OCI-LY1 (cell line): ENCODE measurements at regions not wholly inside any gene's neighbourhood (a gene's known extent, or its start where the extent isn't known, plus 50 kb on each side); places are given as distances from the start of the nearest gene placed in this dataset.

Experiments
- H2AFZ ChIP-seq: fragments of 200-600 bp; sonication (generic), shearing (Covaris generic); 2 replicates; pipeline ENCODE4 v1.6.0; 2014; ENCODE audit warnings: antibody characterized with exemption, mild to moderate bottlenecking, low read length
- H3F3A ChIP-seq: fragments of 200-600 bp; sonication (generic), shearing (Covaris generic); 2 replicates; pipeline ENCODE4 v1.6.0; 2014; ENCODE audit warnings: mild to moderate bottlenecking, antibody characterized with exemption, low read length, moderate library complexity; ENCODE audit not compliant: insufficient read depth
- H3K27ac ChIP-seq: fragments of 200-600 bp; sonication (generic); 2 replicates; pipeline ENCODE4 v1.5.1; 2014; ENCODE audit warnings: low read length, mixed run types, mild to moderate bottlenecking, low read depth; ENCODE audit not compliant: poor library complexity, severe bottlenecking
- H3K27me3 ChIP-seq: fragments of 200-600 bp; sonication (generic); 2 replicates; pipeline ENCODE4 v1.6.0; 2014; ENCODE audit warnings: antibody characterized with exemption, mild to moderate bottlenecking, low read length, moderate library complexity; ENCODE audit not compliant: insufficient read depth
- H3K36me3 ChIP-seq: fragments of 200-600 bp; sonication (generic); 2 replicates; pipeline ENCODE4 v1.6.1; 2014; ENCODE audit warnings: mild to moderate bottlenecking, antibody characterized with exemption, low read length, moderate library complexity, mixed read lengths; ENCODE audit not compliant: insufficient read depth
- H3K4me1 ChIP-seq: fragments of 200-600 bp; sonication (generic); 2 replicates; pipeline ENCODE4 v1.5.1; 2014; ENCODE audit warnings: mild to moderate bottlenecking, low read length, moderate library complexity; ENCODE audit not compliant: insufficient read depth, severe bottlenecking
- H3K4me2 ChIP-seq: fragments of 200-600 bp; sonication (generic), shearing (Covaris generic); 2 replicates; pipeline ENCODE4 v1.6.1; 2014; ENCODE audit warnings: low read length
- H3K4me3 ChIP-seq: fragments of 200-600 bp; sonication (generic); 2 replicates; pipeline ENCODE4 v1.5.1; 2014; ENCODE audit warnings: low read length, low read depth, mild to moderate bottlenecking, mixed read lengths; ENCODE audit not compliant: poor library complexity, severe bottlenecking
- H3K79me2 ChIP-seq: fragments of 200-600 bp; shearing (Covaris generic); 2 replicates; pipeline ENCODE4 v1.6.1; 2016; ENCODE audit warnings: mixed run types, low read length, mixed read lengths; ENCODE audit not compliant: insufficient read depth
- H3K9ac ChIP-seq: fragments of 200-600 bp; sonication (generic), shearing (Covaris generic); 2 replicates; pipeline ENCODE4 v1.6.1; 2014; ENCODE audit warnings: mild to moderate bottlenecking, low read length, mixed read lengths
- H3K9me2 ChIP-seq: fragments of 200-600 bp; sonication (generic), shearing (Covaris generic); 2 replicates; pipeline ENCODE4 v1.6.1; 2014; ENCODE audit warnings: low read depth, mild to moderate bottlenecking, low read length, mixed read lengths
- H3K9me3 ChIP-seq: fragments of 200-600 bp; shearing (Covaris generic); 2 replicates; pipeline ENCODE4 v1.6.1; 2014; ENCODE audit warnings: low read length, mixed read lengths
- H4K20me1 ChIP-seq: fragments of 200-600 bp; sonication (generic), shearing (Covaris generic); 2 replicates; pipeline ENCODE4 v1.6.0; 2016; ENCODE audit warnings: mild to moderate bottlenecking, low read length; ENCODE audit not compliant: insufficient read depth
- CTCF ChIP-seq: fragments of 200-600 bp; sonication (generic), shearing (Covaris generic); IDR thresholded peaks from 2 replicates; pipeline ENCODE4 v1.5.1; 2017; ENCODE audit warnings: mild to moderate bottlenecking, antibody characterized with exemption, low read length, moderate library complexity, mixed read lengths
- EZH2 ChIP-seq: fragments of 200-600 bp; sonication (generic), shearing (Covaris generic); IDR thresholded peaks from 2 replicates; pipeline ENCODE4 v1.8.0; 2017; ENCODE audit warnings: borderline replicate concordance, mixed run types, mild to moderate bottlenecking, antibody characterized with exemption, low read length, moderate library complexity, mixed read lengths

GRCh38 chr21:21973806-21974205, 975.6 kb downstream of the NCAM2 start:
- Histone ChIP-seq H2AFZ (no peak overlapping the region), H3K9me3 (no peaks in the 10 kb centered on the region), H3K9ac (no peak overlapping the region), H3K9me2 (no peaks in the 10 kb centered on the region), H3K27ac (no peak overlapping the region), H3K4me1 (no peaks in the 10 kb centered on the region), H4K20me1 (no peaks in the 10 kb centered on the region), H3K79me2 (no peaks in the 10 kb centered on the region), H3K4me3 (no peak overlapping the region), H3K4me2 (no peak overlapping the region), H3K27me3 (no peaks in the 10 kb centered on the region), H3F3A (no peaks in the 10 kb centered on the region), H3K36me3 (no peaks in the 10 kb centered on the region)
- TF ChIP-seq EZH2 (no peak), CTCF (no peak)

- TF ChIP-seq CTCF (no peak), EZH2 (no peak)
- Histone ChIP-seq H4K20me1 (no peaks in the 10 kb centered on the region), H3K27me3 (no peaks in the 10 kb centered on the region), H3K27ac (no peak overlapping the region), H3K4me3 (no peak overlapping the region), H3K9ac (no peak overlapping the region), H3K9me3 (no peaks in the 10 kb centered on the region), H3K4me2 (no peak overlapping the region), H3F3A (no peaks in the 10 kb centered on the region), H3K36me3 (no peaks in the 10 kb centered on the region), H3K9me2 (no peaks in the 10 kb centered on the region), H2AFZ (no peak overlapping the region), H3K79me2 (no peaks in the 10 kb centered on the region), H3K4me1 (peaks cover 8% of the 10 kb centered on the region)
Measured at GRCh38 chr21:21996891-21997290, 998.7 kb downstream of the NCAM2 start.

DNA sequence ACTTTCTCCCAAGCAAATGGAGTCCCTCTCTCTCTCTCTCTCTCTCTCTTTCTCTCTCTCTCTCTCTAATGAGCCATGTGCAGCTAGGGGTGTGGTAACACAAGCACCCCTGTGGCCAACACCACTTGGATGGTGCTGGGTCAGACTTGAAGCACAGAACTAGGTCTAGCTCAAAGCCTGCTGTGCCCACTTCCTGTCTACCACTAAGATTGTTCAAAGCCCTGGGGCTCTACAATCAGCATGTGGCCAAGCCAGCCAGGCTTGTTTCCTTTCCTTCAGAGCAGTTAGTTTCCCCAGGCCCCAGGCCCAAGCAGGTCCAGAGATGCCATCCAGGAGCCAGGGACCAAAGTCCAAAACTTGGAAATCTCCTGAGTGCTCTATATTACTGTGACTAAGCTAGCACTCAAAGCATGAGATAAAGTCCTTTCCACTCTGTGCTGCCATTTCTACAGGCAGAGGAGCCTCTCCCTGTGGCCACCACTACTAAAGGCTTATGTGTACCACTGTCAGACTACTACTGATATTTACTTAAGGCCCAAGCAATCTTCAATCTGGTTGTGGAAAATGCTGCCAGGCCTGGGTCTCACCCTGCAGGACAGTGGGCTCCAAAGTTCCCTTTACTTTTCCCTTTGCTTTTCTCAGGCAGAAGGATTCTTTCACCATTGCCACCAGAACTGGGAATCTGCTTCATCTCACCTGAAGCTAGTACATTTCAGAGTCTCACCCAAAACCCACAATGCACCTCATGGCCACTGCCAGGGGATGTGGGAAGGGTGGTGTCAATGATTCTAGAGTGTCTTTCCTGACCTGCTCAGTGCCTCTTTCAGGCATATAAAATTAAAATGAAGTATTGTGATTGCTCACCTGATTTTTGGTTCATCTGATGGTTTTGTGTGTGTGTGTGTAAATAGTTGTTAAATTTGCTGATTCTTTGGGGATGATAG, 999.5 kb downstream of the NCAM2 start:
- Histone ChIP-seq H3K9me2 (no peaks in the 10 kb centered on the region), H3K4me3 (no peak overlapping the region), H3F3A (no peaks in the 10 kb centered on the region), H3K4me1 (peaks cover 8% of the 10 kb centered on the region), H3K36me3 (no peaks in the 10 kb centered on the region), H3K27me3 (no peaks in the 10 kb centered on the region), H2AFZ (no peak overlapping the region), H4K20me1 (no peaks in the 10 kb centered on the region), H3K4me2 (no peak overlapping the region), H3K9me3 (no peaks in the 10 kb centered on the region), H3K79me2 (no peaks in the 10 kb centered on the region), H3K27ac (no peak overlapping the region), H3K9ac (no peak overlapping the region)
- TF ChIP-seq CTCF, result no peak
- no peak for TF ChIP-seq EZH2
